Muscle of back (tissue), 3 donors: ENCODE measurements at regions not wholly inside any gene's neighbourhood (a gene's known extent, or its start where the extent isn't known, plus 50 kb on each side); places are given as distances from the start of the nearest gene placed in this dataset.

Source experiments
- DNase-seq, 3 donors: peaks; one replicate each; pipeline versions ENCODE4 v3.0.0 to v3.0.0-alpha.2; 2013

DNA sequence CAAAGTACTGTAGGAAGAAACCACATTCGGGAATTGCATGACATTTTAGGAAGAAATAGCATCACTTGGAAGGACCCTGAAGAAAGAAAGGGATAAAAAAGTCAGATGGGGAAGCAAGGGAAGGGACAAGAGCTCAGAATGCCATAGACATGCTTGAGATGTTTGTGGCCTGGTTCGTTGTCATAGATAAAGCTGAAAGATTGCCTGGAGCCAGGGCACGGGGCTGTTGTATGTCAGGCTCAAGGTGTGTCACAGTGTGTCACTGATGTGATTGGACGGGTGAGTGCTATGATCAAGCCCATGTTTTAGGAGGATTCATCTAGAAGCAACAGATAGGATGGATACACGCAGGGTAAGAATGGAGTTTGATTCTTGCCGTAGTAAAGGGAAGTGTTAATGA is 216.2 kb upstream of the SOX4 start:
- no peak for DNase-seq

- DNase-seq: no peak
Measured at GRCh38 chr6:21381331-21381963, 212.1 kb upstream of the SOX4 start.

DNA sequence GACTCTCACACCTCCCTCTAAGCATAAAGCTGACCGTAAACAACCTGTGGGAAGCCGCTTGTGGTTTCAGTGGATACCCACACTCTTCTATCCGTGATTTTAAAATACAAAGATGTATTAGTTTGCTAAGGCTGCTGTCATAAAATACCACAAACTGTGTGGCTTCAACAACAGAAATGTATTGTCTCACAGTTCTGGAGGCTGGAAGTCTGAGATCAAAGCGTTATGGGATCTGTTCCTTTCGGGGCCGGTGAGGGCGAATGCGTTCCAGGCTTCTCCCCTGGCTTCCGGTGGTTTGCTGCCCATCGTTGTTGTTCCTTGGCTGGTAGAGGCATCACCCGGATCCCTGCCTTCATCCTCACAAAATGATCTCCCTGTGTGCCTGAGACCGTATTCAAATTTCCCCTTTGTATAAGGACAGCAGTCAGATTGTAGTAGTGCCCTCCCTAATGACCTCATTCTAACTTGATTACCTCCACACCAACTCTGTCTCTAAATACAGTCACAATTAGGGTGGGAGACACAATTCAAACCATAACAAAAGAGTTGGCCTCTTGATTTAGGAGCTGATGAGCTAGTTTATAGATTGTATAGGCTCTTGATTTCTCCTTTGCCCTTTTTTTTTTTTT is 210.6 kb upstream of the SOX4 start:
- no peak for DNase-seq

- DNase-seq: no peak
Measured at GRCh38 chr6:21383450-21384085, 210.0 kb upstream of the SOX4 start.

DNA sequence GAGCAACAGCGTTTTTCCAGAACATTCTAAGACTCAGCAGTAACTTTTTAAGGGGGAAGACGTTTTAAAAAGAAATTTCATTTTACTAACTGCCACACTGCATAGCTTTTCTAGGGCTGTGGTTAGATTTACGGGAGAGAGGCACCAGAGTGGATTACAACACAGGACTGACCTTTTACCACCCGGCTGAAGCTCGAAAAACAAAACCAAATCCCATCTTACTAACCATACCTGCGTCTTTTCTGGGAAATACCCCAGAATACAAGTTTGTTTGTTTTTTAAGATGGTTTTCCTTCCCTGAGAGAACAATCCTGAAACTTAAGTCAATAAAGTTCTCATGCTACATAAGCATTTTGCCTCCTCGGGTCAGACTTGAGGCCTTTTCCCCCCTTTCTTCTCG is 209.3 kb upstream of the SOX4 start:
- DNase-seq: no peak

GRCh38 chr6:21386744-21387143 is 206.8 kb upstream of the SOX4 start:
- DNase-seq: no peak

DNA sequence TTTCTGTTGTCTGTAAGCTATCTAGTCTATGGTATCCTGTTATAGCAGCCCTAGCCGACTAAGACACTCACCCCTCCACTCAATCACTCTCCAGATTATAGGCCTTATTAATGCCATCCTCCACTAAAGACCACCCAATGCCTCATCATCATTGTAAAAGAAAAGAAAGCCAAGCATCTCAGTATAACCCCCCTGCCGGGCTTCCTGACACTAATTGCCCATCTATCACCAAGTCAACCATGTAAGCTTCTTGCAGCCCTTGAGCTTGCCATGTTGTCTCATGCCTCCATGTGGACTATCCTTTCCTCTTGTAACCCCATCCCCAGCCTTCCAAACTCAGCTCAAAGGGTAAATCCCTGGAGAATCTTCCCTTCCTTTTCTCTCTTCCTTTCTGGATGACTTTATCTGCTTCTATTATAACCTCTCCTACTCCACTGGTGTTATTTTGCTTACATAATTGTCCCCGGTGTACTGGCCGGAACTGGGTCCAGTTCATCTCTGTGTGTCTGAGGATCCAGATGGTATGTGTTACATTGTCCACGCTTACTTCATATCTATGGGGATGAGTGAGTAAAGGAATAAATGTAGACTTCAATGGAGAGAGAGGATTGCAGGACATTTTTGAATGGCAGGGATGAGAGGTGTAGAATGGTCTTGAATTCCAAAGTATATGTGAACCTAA is 202.9 kb upstream of the SOX4 start:
- DNase-seq: no peak

DNA sequence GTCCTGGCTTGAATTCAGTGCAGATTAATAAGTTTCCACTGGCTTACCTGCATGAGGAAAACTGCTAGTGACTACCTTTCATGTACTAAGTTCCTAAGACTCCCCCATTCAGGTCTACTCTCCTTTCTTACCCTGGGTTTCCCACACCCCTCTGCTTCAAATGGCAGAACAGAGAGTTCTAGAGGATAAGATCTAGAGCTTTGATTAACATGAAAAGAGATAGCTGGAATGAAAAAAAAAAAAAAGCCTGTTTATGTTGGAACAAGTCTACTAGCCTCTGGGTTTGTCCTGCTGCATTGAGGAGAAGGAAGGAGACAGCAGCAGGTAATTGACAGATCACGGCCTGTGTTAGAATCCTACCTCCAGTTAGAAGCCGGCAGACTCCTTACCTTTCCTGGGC is 201.4 kb upstream of the SOX4 start:
- DNase-seq: no peak

DNA sequence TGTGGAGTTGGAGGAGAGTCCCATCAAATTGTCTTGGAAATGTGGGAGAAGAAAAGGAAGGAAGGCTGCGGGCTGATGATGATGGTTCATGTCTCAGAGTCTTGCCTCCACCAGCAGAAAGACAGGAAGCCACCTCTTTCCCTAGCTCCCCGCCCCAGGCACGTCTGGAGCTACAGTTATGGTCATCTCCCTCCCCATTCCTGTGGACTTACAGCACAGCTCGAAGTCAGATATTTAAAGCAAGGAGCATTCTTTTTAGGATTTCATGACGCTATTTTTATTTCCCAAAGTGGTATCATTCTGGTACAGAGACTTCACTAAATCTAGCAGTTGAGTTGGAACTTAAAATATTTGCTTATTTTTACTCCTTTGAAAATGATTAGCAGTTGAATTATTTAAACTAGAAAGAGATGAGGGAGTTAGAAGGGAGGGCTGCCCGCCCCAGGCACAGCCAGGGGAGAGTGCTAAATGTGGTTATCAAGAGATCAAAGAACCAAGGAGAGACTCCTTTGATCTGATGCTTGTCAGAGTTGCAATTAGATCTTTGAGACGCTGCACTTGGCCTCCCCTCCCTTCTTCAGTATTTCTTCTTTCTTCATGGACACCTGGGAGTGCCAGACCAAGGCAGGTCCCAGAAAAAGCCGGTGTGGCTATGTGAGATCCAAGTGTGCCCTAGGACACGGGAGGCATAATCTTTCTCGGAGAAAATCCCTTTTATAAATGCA is 199.9 kb upstream of the SOX4 start:
- DNase-seq: no peak

- DNase-seq: peak in 1 of 3 donors; percentile 22
Measured at GRCh38 chr6:21395121-21395520, 198.4 kb upstream of the SOX4 start.

- DNase-seq: peak in 1 of 3 donors; percentile 47
Measured at GRCh38 chr6:21396313-21396712, 197.2 kb upstream of the SOX4 start.

- DNase-seq: no peak
Measured at GRCh38 chr6:21398741-21399325, 194.7 kb upstream of the SOX4 start.

DNA sequence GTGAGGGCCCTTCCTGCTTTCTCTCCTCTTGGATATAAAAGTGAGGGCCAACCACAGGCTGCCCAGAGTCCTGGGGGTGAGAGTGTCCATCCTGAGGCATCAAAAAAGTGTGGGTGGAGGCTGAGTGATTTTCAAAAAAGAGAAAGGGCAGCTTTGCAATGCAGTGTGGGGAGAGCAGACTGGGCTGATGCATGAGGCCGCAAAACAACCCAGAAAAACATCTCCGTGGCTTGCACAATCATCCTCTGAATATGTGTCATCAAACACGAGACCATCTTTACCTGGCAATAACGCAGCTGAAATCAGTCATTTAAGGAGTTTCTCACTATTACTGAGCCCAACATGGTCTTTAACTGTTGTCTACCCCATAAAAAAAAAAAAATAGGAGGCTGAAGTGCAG is 191.2 kb upstream of the SOX4 start:
- DNase-seq: no peak

DNA sequence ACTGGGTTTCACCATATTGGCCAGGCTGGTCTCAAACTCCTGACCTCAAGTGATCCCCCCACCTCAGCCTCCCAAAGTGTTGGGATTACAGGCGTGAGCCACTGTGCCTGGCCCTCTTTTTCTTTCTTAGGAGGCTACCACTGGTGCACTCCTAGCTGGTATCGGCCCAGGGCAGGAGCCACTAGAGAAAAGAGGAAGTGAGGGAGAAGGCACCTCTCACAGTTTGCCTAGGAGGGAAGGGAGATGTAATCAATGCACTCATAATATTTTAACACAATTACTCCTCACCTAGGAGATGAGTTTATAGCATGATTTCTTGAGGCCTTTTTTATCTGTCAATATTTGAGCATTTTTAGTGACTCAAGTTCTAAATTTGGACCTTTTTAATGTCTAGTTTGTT is 189.0 kb upstream of the SOX4 start:
- no peak for DNase-seq

GRCh38 chr6:21406316-21406715 is 187.2 kb upstream of the SOX4 start:
- DNase-seq: peak in 2 of 3 donors; percentile 10 to 29

GRCh38 chr6:21409231-21409630 is 184.3 kb upstream of the SOX4 start:
- no peak for DNase-seq

DNA sequence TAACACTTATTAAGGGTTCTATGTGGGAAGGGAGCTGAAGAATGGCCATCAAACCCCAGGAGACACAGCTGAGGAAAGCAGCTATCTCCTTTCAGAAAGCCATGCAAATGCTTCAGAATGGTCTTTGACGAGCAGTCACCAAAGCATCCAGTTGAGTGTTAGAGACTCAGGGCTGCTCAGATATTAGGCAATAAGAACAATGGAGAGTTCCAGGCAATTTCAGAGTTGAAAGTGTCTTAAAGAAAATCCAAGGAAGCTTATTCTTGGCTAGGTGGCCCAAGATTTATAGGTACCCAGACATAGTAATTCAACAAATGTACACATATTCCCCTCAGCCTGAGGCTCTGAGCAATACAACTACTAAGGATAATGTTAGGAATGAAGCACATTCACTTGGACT is 180.1 kb upstream of the SOX4 start:
- DNase-seq: no peak

- peak in 1 of 3 donors; percentile 30 for DNase-seq
Measured at GRCh38 chr6:21414065-21414464, 179.5 kb upstream of the SOX4 start.

DNA sequence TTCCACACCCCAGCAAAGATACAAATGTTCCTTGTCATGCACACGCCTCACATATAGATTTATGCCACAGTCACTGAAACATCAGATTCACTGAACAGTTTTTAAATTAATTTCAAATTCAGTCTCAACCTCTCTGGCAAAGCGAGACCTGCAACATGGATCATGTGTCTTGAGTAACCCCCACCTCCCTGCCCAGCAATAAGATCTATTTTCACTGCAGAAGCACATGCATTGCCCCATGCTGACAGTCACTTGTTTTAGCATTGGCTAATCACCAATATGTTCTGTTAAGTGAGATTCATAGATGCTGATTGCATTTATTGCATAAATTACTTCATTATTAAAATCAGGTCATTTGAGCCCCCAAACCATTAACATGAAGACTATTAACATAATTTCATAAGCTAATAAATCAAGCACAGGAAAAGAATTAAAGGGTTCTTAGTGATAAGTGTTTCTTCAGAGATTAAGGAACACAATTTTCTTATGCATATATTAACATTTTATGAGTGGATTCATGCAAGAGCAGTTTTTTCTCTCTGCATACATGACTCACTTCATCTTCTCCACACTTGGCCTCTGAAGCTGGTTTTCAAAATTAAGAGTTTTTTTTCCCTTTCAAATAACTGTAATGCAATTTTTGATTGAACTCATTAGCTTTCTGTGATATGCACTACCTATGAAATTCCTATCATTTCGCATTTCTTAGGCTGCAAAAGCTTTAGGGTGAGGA is 173.2 kb upstream of the SOX4 start:
- no peak for DNase-seq

- DNase-seq: no peak
Measured at GRCh38 chr6:21420926-21421325, 172.6 kb upstream of the SOX4 start.
